LNCaP clone FGC (cell line): ENCODE measurements at regions not wholly inside any gene's neighbourhood (a gene's known extent, or its start where the extent isn't known, plus 50 kb on each side); places are given as distances from the start of the nearest gene placed in this dataset.

Source experiments
- DNase-seq: peaks from one replicate; pipeline ENCODE4 v3.0.0-alpha.2; 2011; ENCODE audit warnings: low read depth
- H3K4me3 ChIP-seq: 2 replicates; pipeline ENCODE4 v1.5.1; 2011; ENCODE audit warnings: mild to moderate bottlenecking, low read depth, low read length, control low read depth
- TF ChIP-seq, protein P1 (sequence below): IDR thresholded peaks from 2 replicates; pipeline ENCODE4 v1.5.1; 2012; ENCODE audit warnings: mild to moderate bottlenecking; ENCODE audit not compliant: control insufficient read depth, insufficient read depth; ENCODE audit errors: extremely low read depth

DNA sequence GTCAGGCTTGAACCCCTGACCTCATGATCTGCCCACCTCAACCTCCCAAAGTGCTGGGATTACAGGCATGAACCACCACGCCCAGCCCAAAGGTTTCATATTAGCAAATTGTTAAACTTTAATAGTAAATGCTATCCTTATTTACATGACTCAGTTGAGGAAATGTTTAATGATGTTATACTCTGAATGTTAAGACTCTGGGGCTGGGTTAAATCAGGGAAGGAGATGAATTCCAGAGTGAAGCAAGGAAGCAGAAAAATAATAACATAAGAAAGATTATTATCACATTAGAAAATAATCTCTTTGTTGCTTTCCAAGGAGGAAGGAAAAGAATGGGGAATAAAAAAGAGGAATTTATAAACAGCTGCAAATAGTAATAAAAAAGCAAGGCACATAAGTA, 105.3 kb downstream of the PTGS2 start:
- H3K4me3 ChIP-seq: no peak overlapping the region
- DNase-seq: no peak
- TF ChIP-seq, protein P1, sequence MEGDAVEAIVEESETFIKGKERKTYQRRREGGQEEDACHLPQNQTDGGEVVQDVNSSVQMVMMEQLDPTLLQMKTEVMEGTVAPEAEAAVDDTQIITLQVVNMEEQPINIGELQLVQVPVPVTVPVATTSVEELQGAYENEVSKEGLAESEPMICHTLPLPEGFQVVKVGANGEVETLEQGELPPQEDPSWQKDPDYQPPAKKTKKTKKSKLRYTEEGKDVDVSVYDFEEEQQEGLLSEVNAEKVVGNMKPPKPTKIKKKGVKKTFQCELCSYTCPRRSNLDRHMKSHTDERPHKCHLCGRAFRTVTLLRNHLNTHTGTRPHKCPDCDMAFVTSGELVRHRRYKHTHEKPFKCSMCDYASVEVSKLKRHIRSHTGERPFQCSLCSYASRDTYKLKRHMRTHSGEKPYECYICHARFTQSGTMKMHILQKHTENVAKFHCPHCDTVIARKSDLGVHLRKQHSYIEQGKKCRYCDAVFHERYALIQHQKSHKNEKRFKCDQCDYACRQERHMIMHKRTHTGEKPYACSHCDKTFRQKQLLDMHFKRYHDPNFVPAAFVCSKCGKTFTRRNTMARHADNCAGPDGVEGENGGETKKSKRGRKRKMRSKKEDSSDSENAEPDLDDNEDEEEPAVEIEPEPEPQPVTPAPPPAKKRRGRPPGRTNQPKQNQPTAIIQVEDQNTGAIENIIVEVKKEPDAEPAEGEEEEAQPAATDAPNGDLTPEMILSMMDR: no peak

DNA sequence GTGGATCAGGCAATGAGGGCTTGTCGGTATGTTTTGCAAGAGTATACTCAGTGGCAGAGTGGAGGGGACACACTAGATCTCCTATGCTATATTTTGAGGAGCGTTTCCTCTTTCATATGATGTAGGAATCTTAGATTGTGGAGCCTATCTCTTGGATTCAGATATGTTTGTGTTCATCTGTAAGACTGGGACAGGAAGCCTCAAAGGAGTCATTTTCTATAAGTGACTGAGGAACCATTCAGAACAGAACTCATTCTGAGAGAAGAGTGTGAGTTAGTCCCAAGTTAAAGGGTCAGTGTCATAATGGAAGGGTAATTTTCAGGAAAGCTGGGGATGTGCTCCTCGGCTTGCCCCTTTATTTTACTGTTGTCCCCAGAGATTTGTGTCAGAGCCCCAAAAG, 107.7 kb downstream of the PTGS2 start:
- no peak for DNase-seq
- TF ChIP-seq, protein P1: no peak
- H3K4me3 ChIP-seq: no peak overlapping the region

DNA sequence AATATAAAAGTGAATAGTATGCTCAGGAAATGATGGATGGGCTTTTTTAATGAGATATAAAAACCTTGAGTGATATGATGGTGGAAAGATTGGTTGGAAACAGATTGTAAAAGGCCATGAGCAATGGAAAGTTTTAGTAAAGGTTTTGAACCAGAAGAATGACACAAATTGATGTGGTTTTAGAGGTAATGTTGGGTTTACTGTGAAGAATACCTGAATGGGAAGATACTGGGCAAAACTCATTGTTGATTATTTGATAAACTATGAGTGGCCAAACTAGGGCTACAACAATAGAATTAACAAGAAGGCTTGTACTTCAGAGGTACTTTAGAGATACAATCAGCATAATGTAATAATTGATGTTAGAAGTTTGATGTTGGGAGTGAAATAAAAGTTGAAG, 108.5 kb downstream of the PTGS2 start:
- H3K4me3 ChIP-seq: no peak overlapping the region
- no peak for DNase-seq
- TF ChIP-seq, protein P1: no peak

DNA sequence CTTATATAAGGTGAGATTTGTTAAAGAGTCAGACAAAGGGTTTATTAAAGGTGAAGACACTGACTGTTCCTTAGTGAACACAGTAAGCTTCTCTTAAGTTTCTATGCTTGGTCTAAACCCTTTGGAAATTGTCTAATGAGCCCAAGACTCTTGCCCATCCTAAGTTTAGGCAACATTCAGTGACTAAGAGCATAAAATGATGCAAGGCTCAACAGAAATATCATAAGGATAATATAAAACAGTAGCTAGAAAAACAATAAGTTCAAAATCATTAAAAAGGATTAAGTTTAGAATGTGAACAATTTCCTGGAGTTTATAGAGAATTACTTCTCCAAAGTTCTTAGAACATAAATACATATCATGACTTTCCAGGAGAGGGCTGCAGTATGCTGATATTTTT, 108.9 kb upstream of the PDC start:
- H3K4me3 ChIP-seq: no peak overlapping the region
- TF ChIP-seq, protein P1: no peak
- DNase-seq: no peak

DNA sequence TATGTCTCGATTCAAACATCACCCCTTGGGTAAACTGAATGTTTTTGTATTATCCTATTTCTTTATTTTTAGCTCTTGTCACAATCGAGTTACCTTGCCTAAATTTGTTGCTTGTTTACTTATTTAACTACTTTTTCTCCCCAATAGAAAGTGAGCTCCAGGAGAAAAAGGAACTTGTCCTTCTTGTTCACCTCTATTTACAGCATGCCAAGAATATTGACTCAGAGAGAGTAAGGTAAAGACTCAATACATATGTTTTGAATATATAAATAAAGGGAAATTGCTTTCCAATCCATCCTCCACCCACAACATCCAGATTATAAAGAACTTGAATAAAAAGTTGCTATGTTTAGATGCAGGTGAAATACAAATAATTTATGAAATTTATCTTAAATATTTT, 107.3 kb upstream of the PDC start:
- TF ChIP-seq, protein P1: no peak
- H3K4me3 ChIP-seq: no peak overlapping the region
- no peak for DNase-seq

DNA sequence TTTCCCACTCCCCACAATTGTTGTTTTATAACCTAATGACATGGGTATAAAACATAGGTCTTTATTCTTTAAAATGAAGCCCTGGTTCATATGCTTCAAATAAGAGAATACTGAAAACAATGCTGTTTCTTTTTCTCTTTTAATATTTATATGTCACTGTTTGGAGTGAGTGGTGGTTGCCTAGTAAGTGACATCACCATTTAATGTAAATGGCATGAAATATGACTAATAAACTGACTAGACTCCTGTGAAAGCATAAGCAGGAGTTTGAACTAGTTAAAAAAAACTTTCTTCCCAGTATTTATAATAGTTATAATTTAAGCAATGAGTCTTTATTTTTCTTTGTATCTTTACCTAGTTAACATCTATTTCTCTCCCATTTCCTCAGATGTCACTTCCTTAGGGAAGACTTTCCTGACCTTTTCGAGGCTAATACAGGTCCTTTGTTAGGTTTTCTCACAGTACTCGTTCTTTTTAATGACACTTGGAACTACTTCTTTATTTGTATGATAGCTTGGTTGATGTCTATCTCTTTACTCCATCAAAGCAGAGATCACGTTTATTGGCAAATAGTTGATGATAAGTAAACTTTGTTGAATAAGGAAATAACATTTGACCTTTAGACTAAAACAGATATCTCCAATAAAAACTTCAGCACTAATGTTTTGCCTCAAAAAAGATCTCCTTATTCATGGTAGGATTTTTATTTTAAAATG, 105.4 kb upstream of the PDC start:
- H3K4me3 ChIP-seq: no peak overlapping the region
- TF ChIP-seq, protein P1: no peak
- peak; percentile 98 for DNase-seq

DNA sequence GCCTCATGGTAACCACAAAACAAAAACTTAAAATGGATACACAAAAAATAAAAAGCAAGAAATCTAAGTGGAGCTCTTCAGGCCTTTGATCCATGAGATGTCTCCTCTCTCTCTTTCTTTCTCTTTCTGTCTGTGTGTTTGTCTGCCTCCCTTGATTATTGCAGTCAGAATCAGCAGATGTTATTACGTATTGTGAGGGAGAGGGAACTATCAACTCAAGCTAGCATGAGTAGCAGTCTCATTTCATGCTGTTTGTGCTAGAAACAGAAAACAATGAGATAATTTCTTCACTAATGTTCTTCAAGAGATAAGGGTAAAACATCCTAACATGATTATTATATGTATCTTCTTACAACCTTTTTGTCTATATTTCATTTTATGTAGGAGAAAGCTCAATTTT, 103.7 kb upstream of the PDC start:
- TF ChIP-seq, protein P1: no peak
- no peak for DNase-seq

More for the DNA sequence above, 103.7 kb upstream of the PDC start:
- H3K4me3 ChIP-seq: no peak overlapping the region
